ENCODE measurements at regions not wholly inside any gene's neighbourhood (a gene's known extent, or its start where the extent isn't known, plus 50 kb on each side); places are given as distances from the start of the nearest gene placed in this dataset.
A peak's percentile ranks its signal among the peaks of the same experiment; 100 is the strongest.

GRCh38 chr6:142534076-142534475 lies 232.3 kb downstream of the ADGRG6 start:
- H3K36me3 Mint-ChIP-seq (ENCODE audit: low read depth, unreplicated experiment), result peaks cover 4% of the 10 kb centered on the region
- TF ChIP-seq CTCF (IDR thresholded peaks at IDR 0.05; ENCODE audit: unreplicated experiment), result no peak
- H3K4me3 Mint-ChIP-seq (ENCODE audit: unreplicated experiment), result no peak overlapping the region
- H3K9me3 Mint-ChIP-seq (ENCODE audit: unreplicated experiment), result peaks cover 12% of the 10 kb centered on the region
- DNase-seq (ENCODE audit: low spot score), result no peak
- H3K4me1 Mint-ChIP-seq (ENCODE audit: unreplicated experiment), result no peaks in the 10 kb centered on the region
- peaks cover 3% of the 10 kb centered on the region for H3K27me3 Mint-ChIP-seq (ENCODE audit: unreplicated experiment)
- no peak overlapping the region for H3K27ac Mint-ChIP-seq (ENCODE audit: unreplicated experiment)

- H3K4me1 Mint-ChIP-seq (ENCODE audit: unreplicated experiment), result no peaks in the 10 kb centered on the region
- DNase-seq (ENCODE audit: low spot score), result no peak
- peaks cover 12% of the 10 kb centered on the region for H3K9me3 Mint-ChIP-seq (ENCODE audit: unreplicated experiment)
- no peak for TF ChIP-seq CTCF (IDR thresholded peaks at IDR 0.05; ENCODE audit: unreplicated experiment)
- H3K4me3 Mint-ChIP-seq (ENCODE audit: unreplicated experiment), result no peak overlapping the region
- peaks cover 3% of the 10 kb centered on the region for H3K27me3 Mint-ChIP-seq (ENCODE audit: unreplicated experiment)
- no peak overlapping the region for H3K27ac Mint-ChIP-seq (ENCODE audit: unreplicated experiment)
- peaks cover 4% of the 10 kb centered on the region for H3K36me3 Mint-ChIP-seq (ENCODE audit: low read depth, unreplicated experiment)
Observed at GRCh38 chr6:142534484-142534883, 232.7 kb downstream of the ADGRG6 start.

GRCh38 chr6:142537612-142538478 lies 236.0 kb downstream of the ADGRG6 start:
- DNase-seq (ENCODE audit: low spot score), result no peak
- no peak overlapping the region for H3K27ac Mint-ChIP-seq (ENCODE audit: unreplicated experiment)
- no peak overlapping the region for H3K4me3 Mint-ChIP-seq (ENCODE audit: unreplicated experiment)
- peaks cover 3% of the 10 kb centered on the region for H3K27me3 Mint-ChIP-seq (ENCODE audit: unreplicated experiment)
- H3K36me3 Mint-ChIP-seq (ENCODE audit: low read depth, unreplicated experiment), result peaks cover 4% of the 10 kb centered on the region
- no peaks in the 10 kb centered on the region for H3K4me1 Mint-ChIP-seq (ENCODE audit: unreplicated experiment)
- peak; percentile 27 for TF ChIP-seq CTCF (IDR thresholded peaks at IDR 0.05; ENCODE audit: unreplicated experiment)
- H3K9me3 Mint-ChIP-seq (ENCODE audit: unreplicated experiment), result peaks cover 12% of the 10 kb centered on the region

- no peaks in the 10 kb centered on the region for H3K36me3 Mint-ChIP-seq (ENCODE audit: low read depth, unreplicated experiment)
- no peak overlapping the region for H3K27ac Mint-ChIP-seq (ENCODE audit: unreplicated experiment)
- no peak for TF ChIP-seq CTCF (IDR thresholded peaks at IDR 0.05; ENCODE audit: unreplicated experiment)
- H3K9me3 Mint-ChIP-seq (ENCODE audit: unreplicated experiment), result no peaks in the 10 kb centered on the region
- H3K4me3 Mint-ChIP-seq (ENCODE audit: unreplicated experiment), result no peak overlapping the region
- H3K27me3 Mint-ChIP-seq (ENCODE audit: unreplicated experiment), result no peaks in the 10 kb centered on the region
- no peak for DNase-seq (ENCODE audit: low spot score)
- no peaks in the 10 kb centered on the region for H3K4me1 Mint-ChIP-seq (ENCODE audit: unreplicated experiment)
Observed at GRCh38 chr6:142542704-142543233, 241.0 kb downstream of the ADGRG6 start.

- Mint-ChIP-seq H3K9me3 (ENCODE audit: unreplicated experiment) (no peaks in the 10 kb centered on the region), H3K4me3 (ENCODE audit: unreplicated experiment) (no peak overlapping the region), H3K4me1 (ENCODE audit: unreplicated experiment) (no peaks in the 10 kb centered on the region), H3K27me3 (ENCODE audit: unreplicated experiment) (no peaks in the 10 kb centered on the region), H3K27ac (ENCODE audit: unreplicated experiment) (no peak overlapping the region), H3K36me3 (ENCODE audit: low read depth, unreplicated experiment) (no peaks in the 10 kb centered on the region)
- no peak for TF ChIP-seq CTCF (IDR thresholded peaks at IDR 0.05; ENCODE audit: unreplicated experiment)
- DNase-seq (ENCODE audit: low spot score), result no peak
Observed at GRCh38 chr6:142543606-142544005, 241.8 kb downstream of the ADGRG6 start.

Data from endothelial cell (in vitro differentiated cells).